WERI-Rb-1 (cell line): ENCODE measurements at regions not wholly inside any gene's neighbourhood (a gene's known extent, or its start where the extent isn't known, plus 50 kb on each side); places are given as distances from the start of the nearest gene placed in this dataset.

ENCODE experiments used
- DNase-seq: peaks from one replicate; pipeline ENCODE4 v3.0.0-alpha.2; 2020
- H3K27ac ChIP-seq: fragments of 250-450 bp; sonication (Bioruptor Pico); 2 replicates; pipeline ENCODE4 v1.5.1; 2020; ENCODE audit warnings: mild to moderate bottlenecking, moderate library complexity
- H3K27me3 ChIP-seq: fragments of 250-450 bp; sonication (Bioruptor Pico); 2 replicates; pipeline ENCODE4 v1.5.1; 2021; ENCODE audit warnings: mild to moderate bottlenecking, low read depth, moderate library complexity; ENCODE audit not compliant: insufficient read depth, severe bottlenecking
- H3K36me3 ChIP-seq: fragments of 250-450 bp; sonication (Bioruptor Pico); 2 replicates; pipeline ENCODE4 v1.5.1; 2020; ENCODE audit warnings: mild to moderate bottlenecking, moderate library complexity
- H3K4me3 ChIP-seq: 2 replicates; pipeline ENCODE4 v1.5.1; 2011; ENCODE audit warnings: low read depth, mild to moderate bottlenecking, control low read depth, low read length
- H3K9me3 ChIP-seq: fragments of 250-450 bp; sonication (Bioruptor Pico); 2 replicates; pipeline ENCODE4 v1.5.1; 2021; ENCODE audit warnings: mild to moderate bottlenecking, moderate library complexity; ENCODE audit not compliant: severe bottlenecking
- CTCF ChIP-seq: IDR thresholded peaks from 2 replicates; pipeline ENCODE4 v1.5.1; 2011; ENCODE audit warnings: low read depth, mild to moderate bottlenecking, control low read depth, inconsistent platforms, low read length

DNA sequence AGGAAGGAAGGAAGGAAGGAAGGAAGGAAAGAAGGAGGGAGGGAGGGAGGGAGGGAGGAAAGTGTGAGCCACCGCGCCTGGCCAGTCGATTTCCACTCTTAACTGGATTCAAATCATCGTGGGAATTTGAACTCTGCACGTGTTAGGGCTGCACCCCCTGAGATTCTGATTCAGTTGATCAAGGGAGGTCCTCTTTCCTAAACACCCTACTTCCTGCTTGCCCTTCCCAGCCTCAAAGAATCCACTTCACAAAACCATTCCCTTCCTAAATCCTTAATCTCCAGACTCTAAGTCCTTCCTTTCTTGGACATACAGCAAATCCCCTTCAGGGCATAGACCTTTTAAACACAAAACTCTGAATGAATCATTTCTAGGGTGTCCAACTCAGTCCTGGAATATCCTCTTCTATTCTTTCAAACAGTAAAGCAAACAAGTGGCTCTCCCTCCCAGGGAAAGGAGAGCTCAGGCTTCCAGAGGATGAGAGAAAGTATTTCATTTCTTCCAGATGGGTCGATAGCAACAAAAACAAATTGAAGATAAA, 68.2 kb upstream of the MBOAT2 start:
- no peak for DNase-seq
- H3K27ac ChIP-seq = no peak overlapping the region
- TF ChIP-seq CTCF = no peak

DNA sequence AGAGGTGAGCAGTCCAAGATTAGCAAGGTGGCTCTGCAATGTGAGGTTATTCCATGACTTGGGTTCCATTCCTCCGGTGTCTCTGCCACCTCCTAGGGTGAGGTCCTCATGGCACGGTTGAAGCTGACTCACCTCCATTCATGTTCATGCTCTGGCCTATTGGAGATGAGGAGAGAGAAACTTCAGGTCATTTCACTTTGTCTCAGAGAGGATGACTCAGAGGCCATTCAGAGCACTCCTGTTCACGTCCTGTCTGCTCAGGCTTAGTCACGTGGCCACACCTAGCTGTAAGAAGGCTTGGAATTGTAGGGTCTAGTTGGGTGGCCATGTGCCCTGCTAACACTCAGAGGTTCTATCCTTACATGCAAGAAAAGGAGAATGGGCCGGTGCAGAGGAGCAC, 67.5 kb upstream of the MBOAT2 start:
- TF ChIP-seq CTCF = no peak
- Histone ChIP-seq H3K27me3 (no peaks in the 10 kb centered on the region), H3K36me3 (no peaks in the 10 kb centered on the region), H3K4me3 (no peak overlapping the region), H3K27ac (no peak overlapping the region), H3K9me3 (peaks cover 5% of the 10 kb centered on the region)
- no peak for DNase-seq

More for the DNA sequence above, 68.2 kb upstream of the MBOAT2 start:
- Histone ChIP-seq H3K36me3 (no peaks in the 10 kb centered on the region), H3K9me3 (no peaks in the 10 kb centered on the region), H3K27me3 (no peaks in the 10 kb centered on the region), H3K4me3 (no peak overlapping the region)

GRCh38 chr2:9069543-9069942, 66.1 kb upstream of the MBOAT2 start:
- no peak overlapping the region for H3K4me3 ChIP-seq
- no peak for DNase-seq
- no peaks in the 10 kb centered on the region for H3K36me3 ChIP-seq
- peaks cover 11% of the 10 kb centered on the region for H3K9me3 ChIP-seq
- no peak for TF ChIP-seq CTCF
- no peaks in the 10 kb centered on the region for H3K27me3 ChIP-seq
- no peak overlapping the region for H3K27ac ChIP-seq

GRCh38 chr2:9065901-9066300, 62.4 kb upstream of the MBOAT2 start:
- no peak for DNase-seq
- no peak for TF ChIP-seq CTCF
- Histone ChIP-seq H3K27me3 (no peaks in the 10 kb centered on the region), H3K27ac (no peak overlapping the region), H3K36me3 (no peaks in the 10 kb centered on the region), H3K9me3 (peaks cover 12% of the 10 kb centered on the region), H3K4me3 (no peak overlapping the region)

- Histone ChIP-seq H3K9me3 (peaks cover 12% of the 10 kb centered on the region), H3K27me3 (no peaks in the 10 kb centered on the region), H3K4me3 (no peak overlapping the region), H3K36me3 (no peaks in the 10 kb centered on the region), H3K27ac (no peak overlapping the region)
- no peak for TF ChIP-seq CTCF
- DNase-seq = no peak
Observed at GRCh38 chr2:9063023-9063606, 59.6 kb upstream of the MBOAT2 start.

DNA sequence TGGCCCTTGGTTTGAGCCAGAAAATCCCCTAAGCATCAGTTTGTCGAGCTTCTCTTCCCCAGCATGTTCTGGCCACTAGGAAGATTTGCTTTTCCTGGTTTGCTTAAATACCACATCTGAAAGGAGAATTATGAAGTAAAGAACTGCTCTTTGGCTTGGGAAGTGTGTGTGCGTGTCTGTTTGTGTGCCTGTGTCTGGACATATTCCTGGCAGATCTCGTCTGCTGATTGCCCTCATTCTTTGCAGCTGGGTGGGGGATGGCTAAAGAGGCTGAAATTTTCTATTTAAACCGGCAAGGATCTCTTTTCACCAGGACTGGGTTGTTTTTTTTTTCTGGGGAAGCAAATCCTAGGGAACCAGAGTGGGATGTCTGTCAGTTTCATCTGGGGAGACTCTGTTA, 57.3 kb upstream of the MBOAT2 start:
- H3K9me3 ChIP-seq = peaks cover 8% of the 10 kb centered on the region
- no peaks in the 10 kb centered on the region for H3K27me3 ChIP-seq
- H3K4me3 ChIP-seq = no peak overlapping the region
- H3K36me3 ChIP-seq = no peaks in the 10 kb centered on the region
- H3K27ac ChIP-seq = no peak overlapping the region
- DNase-seq = no peak
- no peak for TF ChIP-seq CTCF
